AG20443 (cell line): ENCODE measurements at regions not wholly inside any gene's neighbourhood (a gene's known extent, or its start where the extent isn't known, plus 50 kb on each side); places are given as distances from the start of the nearest gene placed in this dataset.
"Not testable (repeated sequence)": the region's sequence is repeated elsewhere in the genome, so short reads cannot be mapped to it uniquely, and the experiment has no call there.

Experiments used
- DNase-seq: peaks from one replicate; pipeline ENCODE4 v3.0.0; 2012; ENCODE audit warnings: low spot score, mixed read lengths

GRCh38 chr3:102686792-102687191 is 252.0 kb downstream of the ZPLD1 start:
- DNase-seq, result no peak

- no peak for DNase-seq
Measured at GRCh38 chr3:102687851-102688555, 253.2 kb downstream of the ZPLD1 start.

GRCh38 chr3:102688556-102688930 is 253.7 kb downstream of the ZPLD1 start:
- no peak for DNase-seq

GRCh38 chr3:102691507-102691906 is 256.7 kb downstream of the ZPLD1 start:
- no peak for DNase-seq

- no peak for DNase-seq
Measured at GRCh38 chr3:102699104-102699818, 264.4 kb downstream of the ZPLD1 start.

- no peak for DNase-seq
Measured at GRCh38 chr3:102699819-102700140, 265.0 kb downstream of the ZPLD1 start.

GRCh38 chr3:102712896-102713295 is 278.1 kb downstream of the ZPLD1 start:
- no peak for DNase-seq

GRCh38 chr3:102714567-102714966 is 279.8 kb downstream of the ZPLD1 start:
- no peak for DNase-seq

GRCh38 chr3:102715030-102715697 is 280.3 kb downstream of the ZPLD1 start:
- DNase-seq, result no peak

- no peak for DNase-seq
Measured at GRCh38 chr3:102718651-102719050, 283.8 kb downstream of the ZPLD1 start.

GRCh38 chr3:102722317-102722716 is 287.5 kb downstream of the ZPLD1 start:
- no peak for DNase-seq

GRCh38 chr3:102727340-102727739 is 292.5 kb downstream of the ZPLD1 start:
- DNase-seq, result no peak

- not testable (repeated sequence) for DNase-seq
Measured at GRCh38 chr3:102732581-102732980, 297.8 kb downstream of the ZPLD1 start.

GRCh38 chr3:102733791-102734563 is 299.2 kb downstream of the ZPLD1 start:
- DNase-seq, result peak; percentile 68

GRCh38 chr3:102735311-102735710 is 300.5 kb downstream of the ZPLD1 start:
- no peak for DNase-seq

- no peak for DNase-seq
Measured at GRCh38 chr3:102736288-102736974, 301.6 kb downstream of the ZPLD1 start.

- DNase-seq, result no peak
Measured at GRCh38 chr3:102736975-102737304, 302.1 kb downstream of the ZPLD1 start.

- DNase-seq, result no peak
Measured at GRCh38 chr3:102737353-102737752, 302.5 kb downstream of the ZPLD1 start.

GRCh38 chr3:102741105-102741504 is 306.3 kb downstream of the ZPLD1 start:
- no peak for DNase-seq

- no peak for DNase-seq
Measured at GRCh38 chr3:102741694-102742093, 306.9 kb downstream of the ZPLD1 start.

GRCh38 chr3:102745881-102746280 is 311.1 kb downstream of the ZPLD1 start:
- no peak for DNase-seq

- DNase-seq, result no peak
Measured at GRCh38 chr3:102747611-102748010, 312.8 kb downstream of the ZPLD1 start.
